ENCODE measurements at regions not wholly inside any gene's neighbourhood (a gene's known extent, or its start where the extent isn't known, plus 50 kb on each side); places are given as distances from the start of the nearest gene placed in this dataset.
"Not testable (repeated sequence)": the region's sequence is repeated elsewhere in the genome, so short reads cannot be mapped to it uniquely, and the experiment has no call there.

- no peak for DNase-seq
Observed at GRCh38 chrX:44785652-44786051, 58.2 kb upstream of the DUSP21 start.

GRCh38 chrX:44784241-44784640 is 59.6 kb upstream of the DUSP21 start:
- no peak for DNase-seq

GRCh38 chrX:44778254-44778653 is 65.6 kb upstream of the DUSP21 start:
- DNase-seq: no peak

GRCh38 chrX:44775726-44776125 is 68.1 kb upstream of the DUSP21 start:
- DNase-seq: no peak

- not testable (repeated sequence) for DNase-seq
Observed at GRCh38 chrX:44774066-44774465, 69.8 kb upstream of the DUSP21 start.

GRCh38 chrX:44770121-44770520 is 73.7 kb upstream of the DUSP21 start:
- DNase-seq: no peak

GRCh38 chrX:44767308-44767707 is 76.5 kb upstream of the DUSP21 start:
- no peak for DNase-seq

GRCh38 chrX:44765556-44765955 is 78.3 kb upstream of the DUSP21 start:
- no peak for DNase-seq

GRCh38 chrX:44747969-44748368 is 95.9 kb upstream of the DUSP21 start:
- no peak for DNase-seq

- peak; percentile 21 for DNase-seq
Observed at GRCh38 chrX:44747317-44747716, 96.5 kb upstream of the DUSP21 start.

GRCh38 chrX:44744799-44745198 is 99.0 kb upstream of the DUSP21 start:
- DNase-seq: no peak

GRCh38 chrX:44742480-44743155 is 101.2 kb upstream of the DUSP21 start:
- DNase-seq: no peak

- not testable (repeated sequence) for DNase-seq
Observed at GRCh38 chrX:44741859-44742258, 102.0 kb upstream of the DUSP21 start.

- not testable (repeated sequence) for DNase-seq
Observed at GRCh38 chrX:44741458-44741857, 102.4 kb upstream of the DUSP21 start.

GRCh38 chrX:44735498-44735897 is 108.3 kb upstream of the DUSP21 start:
- DNase-seq: no peak

GRCh38 chrX:44733931-44734330 is 109.9 kb upstream of the DUSP21 start:
- DNase-seq: no peak

GRCh38 chrX:44731160-44731559 is 112.7 kb upstream of the DUSP21 start:
- no peak for DNase-seq

GRCh38 chrX:44723426-44723825 is 120.4 kb upstream of the DUSP21 start:
- DNase-seq: no peak

- DNase-seq: no peak
Observed at GRCh38 chrX:44708470-44708869, 135.4 kb upstream of the DUSP21 start.

- DNase-seq: no peak
Observed at GRCh38 chrX:44705817-44706551, 137.8 kb upstream of the DUSP21 start.

GRCh38 chrX:44698357-44698756 is 145.5 kb upstream of the DUSP21 start:
- DNase-seq: no peak

GRCh38 chrX:44693255-44693654 is 150.6 kb upstream of the DUSP21 start:
- no peak for DNase-seq

- no peak for DNase-seq
Observed at GRCh38 chrX:44690129-44690528, 147.5 kb upstream of the FUNDC1 start.

GRCh38 chrX:44675362-44676024 is 132.8 kb upstream of the FUNDC1 start:
- DNase-seq: no peak
